HG03025 (cell line): ENCODE measurements at regions not wholly inside any gene's neighbourhood (a gene's known extent, or its start where the extent isn't known, plus 50 kb on each side); places are given as distances from the start of the nearest gene placed in this dataset.
"Not testable (repeated sequence)": the region's sequence is repeated elsewhere in the genome, so short reads cannot be mapped to it uniquely, and the experiment has no call there.

Source experiments
- ATAC-seq: cut with Tn5 transposase; IDR thresholded peaks from one replicate; pipeline ENCODE4 v1.9.1; 2021; ENCODE audit warnings: mild to moderate bottlenecking, moderate library complexity; ENCODE audit not compliant: unreplicated experiment, low FRiP score

GRCh38 chr1:79226963-79227362 lies 220.4 kb upstream of the ADGRL4 start:
- no peak for ATAC-seq

GRCh38 chr1:79224537-79224936 lies 218.0 kb upstream of the ADGRL4 start:
- ATAC-seq, result no peak

GRCh38 chr1:79220509-79220908 lies 214.0 kb upstream of the ADGRL4 start:
- no peak for ATAC-seq

- ATAC-seq, result no peak
Observed at GRCh38 chr1:79215311-79215710, 208.8 kb upstream of the ADGRL4 start.

- ATAC-seq, result no peak
Observed at GRCh38 chr1:79207786-79208185, 201.3 kb upstream of the ADGRL4 start.

- no peak for ATAC-seq
Observed at GRCh38 chr1:79207331-79207730, 200.8 kb upstream of the ADGRL4 start.

GRCh38 chr1:79204779-79205479 lies 198.4 kb upstream of the ADGRL4 start:
- no peak for ATAC-seq

GRCh38 chr1:79198832-79199231 lies 192.3 kb upstream of the ADGRL4 start:
- no peak for ATAC-seq

- ATAC-seq, result no peak
Observed at GRCh38 chr1:79197421-79197820, 190.9 kb upstream of the ADGRL4 start.

- no peak for ATAC-seq
Observed at GRCh38 chr1:79196211-79196610, 189.7 kb upstream of the ADGRL4 start.

GRCh38 chr1:79193211-79194079 lies 186.9 kb upstream of the ADGRL4 start:
- ATAC-seq, result no peak

GRCh38 chr1:79190074-79190473 lies 183.5 kb upstream of the ADGRL4 start:
- peak; percentile 49 for ATAC-seq

- ATAC-seq, result no peak
Observed at GRCh38 chr1:79188337-79188736, 181.8 kb upstream of the ADGRL4 start.

- no peak for ATAC-seq
Observed at GRCh38 chr1:79186260-79186659, 179.7 kb upstream of the ADGRL4 start.

GRCh38 chr1:79177844-79178243 lies 171.3 kb upstream of the ADGRL4 start:
- no peak for ATAC-seq

GRCh38 chr1:79161077-79161476 lies 154.5 kb upstream of the ADGRL4 start:
- no peak for ATAC-seq

GRCh38 chr1:79155991-79156390 lies 149.5 kb upstream of the ADGRL4 start:
- no peak for ATAC-seq

- ATAC-seq, result no peak
Observed at GRCh38 chr1:79151006-79151796, 144.7 kb upstream of the ADGRL4 start.

- no peak for ATAC-seq
Observed at GRCh38 chr1:79150576-79150975, 144.0 kb upstream of the ADGRL4 start.

- ATAC-seq, result not testable (repeated sequence)
Observed at GRCh38 chr1:79138227-79138626, 131.7 kb upstream of the ADGRL4 start.

- no peak for ATAC-seq
Observed at GRCh38 chr1:79133774-79134364, 127.3 kb upstream of the ADGRL4 start.
